Activated T-helper 9 cell treated with anti-CD3 and anti-CD28 coated beads, Interleukin-2, amount 50 U/mL, for 16 hours (primary cell): ENCODE measurements at regions not wholly inside any gene's neighbourhood (a gene's known extent, or its start where the extent isn't known, plus 50 kb on each side); places are given as distances from the start of the nearest gene placed in this dataset.

ENCODE experiments used
- DNase-seq: peaks from one replicate; pipeline ENCODE4 v3.0.0-alpha.2; 2020; ENCODE audit warnings: low read depth

DNA sequence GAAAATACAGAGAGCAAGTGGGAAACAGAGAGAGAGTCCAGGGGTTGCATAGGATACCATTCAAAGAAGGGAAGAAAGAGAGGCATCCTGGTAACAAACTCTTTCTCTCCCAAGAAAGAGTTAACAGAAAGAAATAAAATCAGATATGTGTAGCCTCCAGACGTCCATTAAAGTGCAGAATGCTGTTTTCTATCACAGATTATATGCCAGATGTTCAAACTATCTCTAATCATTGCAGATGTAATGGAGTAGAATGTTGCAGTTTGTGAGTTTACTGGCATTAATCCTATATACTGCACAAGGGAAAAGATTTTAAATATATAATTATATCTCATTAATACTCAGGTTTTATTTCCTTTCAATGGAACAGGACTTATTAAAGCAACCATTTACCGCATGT is 369.4 kb downstream of the ZNF536 start:
- no peak for DNase-seq

- no peak for DNase-seq
These were observed 367.2 kb downstream of the ZNF536 start for GRCh38 chr19:30739394-30739793.

- DNase-seq: no peak
These were observed 365.9 kb downstream of the ZNF536 start for GRCh38 chr19:30738047-30738446.

- DNase-seq: no peak
These were observed 362.5 kb downstream of the ZNF536 start for GRCh38 chr19:30734669-30735068.

DNA sequence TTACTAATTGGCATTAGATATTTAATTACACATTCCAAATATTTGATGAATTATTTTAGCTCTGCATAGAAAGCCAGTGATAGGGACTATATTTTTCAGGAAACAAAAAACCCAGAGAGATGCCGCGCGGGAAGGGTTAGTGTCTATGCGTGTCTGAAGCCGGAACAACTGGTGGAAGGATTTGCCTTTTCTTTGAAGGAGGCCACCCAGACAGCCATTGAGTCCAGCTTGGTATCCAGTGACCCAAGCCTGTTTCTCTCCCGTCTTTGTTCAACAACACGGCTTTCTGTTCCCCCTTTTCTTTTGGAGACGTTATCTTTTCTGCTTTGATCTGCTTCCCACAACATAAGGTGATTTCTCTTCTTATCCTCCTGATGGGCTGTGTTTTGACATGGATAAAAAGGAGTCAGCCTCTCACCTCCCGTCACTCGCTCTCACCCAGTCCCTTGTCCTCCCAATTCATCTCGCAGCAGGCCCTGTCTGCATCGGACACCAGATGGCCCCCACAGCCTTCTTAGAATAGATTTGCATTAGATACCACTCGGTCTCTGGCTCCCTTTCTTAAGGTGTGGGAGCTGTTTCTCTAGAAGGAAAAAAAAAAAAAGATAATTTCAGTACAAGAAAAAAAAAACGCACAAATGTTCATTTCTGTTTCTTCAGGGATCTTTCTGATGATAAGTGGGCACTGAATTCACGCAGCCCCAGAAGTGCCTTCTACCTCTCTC is 361.8 kb downstream of the ZNF536 start:
- DNase-seq: no peak

- no peak for DNase-seq
These were observed 359.4 kb downstream of the ZNF536 start for GRCh38 chr19:30731591-30731990.

GRCh38 chr19:30729451-30729850 is 357.3 kb downstream of the ZNF536 start:
- no peak for DNase-seq

DNA sequence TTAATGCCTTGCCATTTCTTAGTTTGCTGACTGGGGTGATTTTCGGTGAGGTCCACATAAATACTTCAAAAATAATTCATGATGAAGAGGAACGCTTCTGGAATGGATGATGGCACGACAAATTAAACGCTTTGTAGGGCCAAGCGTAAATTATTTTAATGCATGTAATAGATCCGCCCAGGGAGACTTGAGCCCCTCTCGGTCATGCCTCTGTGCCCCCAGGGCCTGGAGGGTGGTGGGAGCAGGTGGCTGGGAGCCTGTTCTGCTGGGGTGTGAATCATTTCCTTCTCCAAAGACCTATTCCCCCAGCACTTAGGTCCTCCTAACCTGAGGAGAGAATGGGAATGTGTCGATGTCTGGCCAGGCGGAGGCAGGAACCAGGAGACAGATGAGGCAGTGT is 350.6 kb downstream of the ZNF536 start:
- DNase-seq: no peak

GRCh38 chr19:30722186-30722585 is 350.0 kb downstream of the ZNF536 start:
- DNase-seq: no peak

DNA sequence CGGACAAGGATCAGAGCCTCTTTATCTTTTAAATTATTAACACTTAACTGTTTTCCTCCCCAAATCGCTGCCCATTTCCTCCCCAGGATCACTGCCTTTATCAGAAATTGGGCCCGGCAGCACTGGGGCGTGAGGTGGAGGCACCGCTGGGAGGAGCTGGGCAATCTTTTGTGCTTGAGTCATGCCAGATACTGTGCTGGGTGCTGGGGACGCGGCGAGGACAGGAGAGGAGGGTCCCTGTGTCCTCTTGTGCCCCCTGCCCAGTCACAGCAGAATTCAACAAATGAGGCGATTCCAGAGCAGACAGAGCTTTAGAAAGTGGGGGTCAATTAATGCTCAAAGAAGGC is 347.8 kb downstream of the ZNF536 start:
- DNase-seq: no peak

DNA sequence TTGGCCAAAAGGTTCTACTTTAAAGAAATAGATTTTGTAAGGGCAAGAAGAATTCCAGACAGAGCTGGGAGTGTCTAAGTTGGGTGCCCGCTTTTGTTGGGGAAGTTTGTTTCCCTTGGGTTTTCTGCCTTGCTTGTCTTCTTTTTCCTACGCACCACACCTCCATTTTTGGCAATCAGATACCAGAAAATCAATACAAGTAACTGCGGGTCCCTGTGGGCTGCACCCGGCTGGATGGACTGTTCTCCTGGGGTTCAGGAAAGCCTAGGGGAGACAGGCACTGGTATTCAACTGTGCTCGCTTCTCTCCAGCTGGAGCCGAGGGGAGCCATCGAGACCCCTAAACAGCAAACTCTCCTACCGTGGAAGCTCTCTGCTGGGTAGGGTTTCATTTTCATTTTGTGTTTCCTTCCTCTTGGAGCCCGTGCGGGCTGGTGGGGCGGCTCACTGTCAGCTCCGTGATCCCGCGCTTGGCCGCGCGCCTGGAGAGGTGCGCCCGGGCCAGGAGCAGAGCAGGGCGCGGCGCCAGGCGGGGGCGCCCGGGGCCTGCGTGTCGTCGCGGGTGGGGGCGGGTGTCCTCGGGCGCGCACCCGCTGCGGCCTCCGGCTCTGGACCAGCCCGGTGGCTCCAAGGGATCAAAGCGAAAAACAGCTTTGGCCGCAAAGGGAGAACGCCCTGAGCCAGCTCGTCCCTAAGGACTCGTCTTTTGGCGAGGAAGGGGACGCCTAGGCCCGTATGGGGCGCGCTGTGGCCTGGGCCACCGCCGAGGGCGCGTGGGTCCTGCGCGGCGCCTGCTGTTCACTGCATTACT is 347.2 kb downstream of the ZNF536 start:
- no peak for DNase-seq

GRCh38 chr19:30718707-30719106 is 346.5 kb downstream of the ZNF536 start:
- DNase-seq: no peak

DNA sequence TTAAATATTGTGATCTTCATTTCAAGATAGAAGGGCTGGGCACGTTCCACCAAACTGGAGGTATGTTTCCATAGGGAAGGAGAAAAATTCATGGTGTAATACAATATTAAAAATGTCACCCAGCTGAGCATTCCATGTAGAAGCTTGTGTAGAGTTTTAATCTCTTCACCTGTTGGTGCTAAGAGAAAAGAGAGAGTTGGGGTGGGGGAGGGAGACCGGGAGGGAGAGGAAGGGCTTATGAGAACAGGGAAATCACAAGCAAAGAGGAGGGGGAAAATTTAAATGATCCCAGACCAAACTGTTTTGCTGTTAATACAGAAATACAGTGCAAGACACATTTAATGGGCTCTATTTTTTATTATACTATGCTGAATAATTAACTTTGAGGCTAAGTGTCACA is 345.8 kb downstream of the ZNF536 start:
- no peak for DNase-seq

DNA sequence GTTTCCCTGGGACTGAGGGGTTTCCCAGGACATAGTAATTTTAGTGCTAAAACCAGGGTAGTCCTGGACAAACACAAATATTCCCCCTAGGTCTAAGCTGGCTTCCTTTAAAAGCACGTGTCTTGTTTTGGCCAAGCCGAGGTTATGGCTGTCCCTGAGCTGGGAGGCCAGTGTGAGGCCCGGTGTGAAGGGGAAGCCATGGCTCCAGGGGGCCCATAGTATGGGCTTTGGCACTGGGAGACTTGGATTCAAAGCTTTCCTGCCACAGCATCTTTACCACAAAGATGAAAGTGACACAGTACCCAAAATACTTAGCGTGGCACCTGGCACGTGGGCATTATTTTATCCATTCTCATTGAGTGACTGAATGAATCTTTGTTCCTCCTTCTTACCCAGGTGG is 345.2 kb downstream of the ZNF536 start:
- DNase-seq: no peak

- no peak for DNase-seq
These were observed 340.5 kb downstream of the ZNF536 start for GRCh38 chr19:30712431-30713337.

DNA sequence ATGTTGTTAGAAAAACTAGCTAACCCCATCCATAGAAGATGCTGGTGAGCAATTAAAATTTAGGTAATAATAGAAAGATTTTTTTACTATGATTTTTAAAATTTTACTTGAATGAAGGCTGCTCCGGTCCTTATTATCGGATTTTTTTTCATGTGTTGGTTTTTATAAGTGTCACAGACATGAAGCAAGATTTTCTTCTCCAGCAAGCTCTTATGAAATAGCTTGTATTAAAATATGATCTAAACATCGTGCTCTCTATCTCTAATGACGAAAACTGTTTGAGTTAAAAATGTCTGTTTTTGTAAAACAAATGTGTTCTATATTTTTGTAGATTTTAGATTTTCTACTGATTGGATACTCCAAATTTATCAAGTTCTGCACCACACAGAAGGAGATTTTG is 339.6 kb downstream of the ZNF536 start:
- no peak for DNase-seq

DNA sequence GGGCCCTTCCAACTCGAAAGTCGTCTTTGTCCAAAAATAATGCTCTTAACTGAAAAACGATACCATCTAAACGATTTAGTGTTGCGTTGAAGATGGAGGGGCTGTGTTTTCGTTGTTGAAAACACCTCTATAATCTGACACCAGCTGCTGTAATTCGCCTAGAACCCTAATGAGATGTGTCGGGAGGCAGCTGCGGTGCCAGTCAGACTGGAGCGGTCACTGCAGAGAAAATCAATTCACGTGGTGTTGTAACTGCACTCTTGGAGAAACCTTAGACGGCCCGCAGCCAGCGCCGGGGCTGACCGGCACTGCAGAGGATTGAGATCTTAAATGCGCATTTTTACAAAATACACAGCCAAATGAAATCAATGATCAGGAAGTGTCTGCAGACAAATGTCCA is 339.1 kb downstream of the ZNF536 start:
- DNase-seq: no peak

DNA sequence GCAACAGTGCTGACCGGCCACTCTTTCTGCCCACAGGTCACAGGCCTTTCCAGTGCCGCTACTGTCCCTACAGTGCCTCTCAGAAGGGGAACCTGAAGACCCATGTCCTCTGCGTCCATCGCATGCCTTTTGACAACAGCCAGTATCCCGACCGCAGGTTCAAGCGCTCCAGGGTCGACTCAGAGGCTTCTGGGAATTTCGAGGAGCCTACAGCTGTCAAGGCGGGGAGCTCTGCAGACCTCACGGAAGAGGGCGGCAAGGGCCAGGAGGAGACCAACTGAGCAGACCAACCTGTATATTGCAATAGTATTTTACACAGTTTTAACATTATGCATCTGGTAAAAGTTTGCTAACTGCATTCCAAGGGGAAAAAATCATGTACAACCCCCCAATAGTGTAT is 338.5 kb downstream of the ZNF536 start:
- DNase-seq: no peak

DNA sequence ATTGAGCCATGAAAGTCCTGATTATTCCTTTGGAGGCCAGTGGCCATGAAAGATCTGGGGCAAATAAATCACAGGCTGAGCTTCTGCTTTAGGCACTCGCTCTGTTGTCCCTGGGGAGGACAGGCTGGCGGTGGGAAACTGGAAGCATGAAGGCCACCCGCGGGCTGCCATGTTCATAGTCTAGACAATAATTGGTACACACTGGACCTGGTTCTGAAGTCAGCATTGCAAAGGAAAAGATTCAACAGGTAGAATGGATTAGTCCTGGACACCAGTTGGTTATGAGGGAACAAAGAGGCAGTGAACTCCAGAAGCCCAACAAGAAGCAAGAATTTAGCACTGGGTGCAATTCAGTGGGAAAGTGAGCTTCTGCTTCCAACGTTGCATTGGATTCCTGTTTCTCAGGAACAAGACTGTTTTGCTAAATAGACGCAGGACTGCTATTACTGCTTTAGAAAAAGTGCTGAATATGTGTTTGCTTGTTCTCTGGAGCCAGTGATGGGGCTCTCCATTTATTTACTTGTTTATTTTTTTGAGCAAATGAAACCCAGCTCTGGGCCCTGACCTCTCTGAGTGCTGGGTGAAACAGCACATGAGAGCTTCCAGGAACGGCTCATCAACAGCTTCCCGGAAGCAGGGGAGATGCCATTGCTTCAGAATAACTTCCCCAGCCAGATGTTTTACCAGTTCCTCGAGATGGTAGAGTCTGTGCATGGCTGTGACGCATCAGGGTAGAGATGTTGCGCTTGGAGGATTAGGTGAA is 336.4 kb downstream of the ZNF536 start:
- DNase-seq: no peak

- DNase-seq: no peak
These were observed 332.7 kb downstream of the ZNF536 start for GRCh38 chr19:30704771-30705330.

- DNase-seq: no peak
These were observed 331.5 kb downstream of the ZNF536 start for GRCh38 chr19:30703645-30704044.

- no peak for DNase-seq
These were observed 329.0 kb downstream of the ZNF536 start for GRCh38 chr19:30701178-30701577.
